Breast epithelium (tissue), 4 donors: ENCODE measurements at regions not wholly inside any gene's neighbourhood (a gene's known extent, or its start where the extent isn't known, plus 50 kb on each side); places are given as distances from the start of the nearest gene placed in this dataset.

ENCODE experiments used
- DNase-seq, 2 donors: peaks; one replicate each; pipeline ENCODE4 v3.0.0-alpha.2; 2019; ENCODE audit warnings: low spot score in 2 of 2
- H3K27ac ChIP-seq, 2 donors: fragments of 200-600 bp; sonication (generic) in 1 of 2; one replicate each; pipeline ENCODE4 v1.5.1; 2016 to 2019; ENCODE audit warnings: mild to moderate bottlenecking in 1 of 2
- H3K27me3 ChIP-seq, 2 donors: fragments of 200-600 bp; sonication (generic) in 1 of 2; one replicate each; pipeline versions ENCODE4 v1.5.1 to v1.6.0; 2017 to 2019; ENCODE audit warnings: control low read depth in 1 of 2, mild to moderate bottlenecking in 1 of 2
- H3K36me3 ChIP-seq: fragments of 200-600 bp; one replicate; pipeline ENCODE4 v1.5.1; 2019
- H3K4me1 ChIP-seq, 2 donors: fragments of 200-600 bp; sonication (generic); one replicate each; pipeline ENCODE4 v1.5.1; 2016 to 2019; ENCODE audit warnings: control low read depth in 1 of 2
- H3K4me3 ChIP-seq, 3 donors: fragments of 200-600 bp; sonication (generic); 1 replicate in 2 of 3; 2 replicates in 1 of 3; pipeline ENCODE4 v1.5.1; 2016 to 2019; ENCODE audit warnings: mild to moderate bottlenecking in 3 of 3, moderate library complexity in 2 of 3
- H3K9me3 ChIP-seq, 2 donors: fragments of 200-600 bp; sonication (generic) in 1 of 2; one replicate each; pipeline ENCODE4 v1.5.1; 2016 to 2019; ENCODE audit warnings: control low read depth in 1 of 2
- POLR2A ChIP-seq: fragments of 450-650 bp; IDR thresholded peaks from one replicate; pipeline ENCODE4 v1.6.1; 2016; ENCODE audit warnings: antibody characterized with exemption, mild to moderate bottlenecking, moderate library complexity
- POLR2AphosphoS5 ChIP-seq, 3 donors: sonication (generic); formaldehyde crosslinking; IDR thresholded peaks; one replicate each; pipeline ENCODE4 v1.6.1; 2017; ENCODE audit warnings: antibody characterized with exemption in 3 of 3
- intact Hi-C: fragments of 100-400 bp; cut with DNase I; formaldehyde crosslinking; loops from one replicate; pipeline ENCODE4 v1.15.1; 2023; ENCODE audit warnings: low total_unique reads
- TF ChIP-seq, protein P1 (sequence below), 3 donors: fragments of 450-650 bp; IDR thresholded peaks; one replicate each; pipeline ENCODE4 v1.5.1; 2016 to 2017; ENCODE audit warnings: antibody characterized with exemption in 3 of 3, mild to moderate bottlenecking in 3 of 3, moderate library complexity in 3 of 3

DNA sequence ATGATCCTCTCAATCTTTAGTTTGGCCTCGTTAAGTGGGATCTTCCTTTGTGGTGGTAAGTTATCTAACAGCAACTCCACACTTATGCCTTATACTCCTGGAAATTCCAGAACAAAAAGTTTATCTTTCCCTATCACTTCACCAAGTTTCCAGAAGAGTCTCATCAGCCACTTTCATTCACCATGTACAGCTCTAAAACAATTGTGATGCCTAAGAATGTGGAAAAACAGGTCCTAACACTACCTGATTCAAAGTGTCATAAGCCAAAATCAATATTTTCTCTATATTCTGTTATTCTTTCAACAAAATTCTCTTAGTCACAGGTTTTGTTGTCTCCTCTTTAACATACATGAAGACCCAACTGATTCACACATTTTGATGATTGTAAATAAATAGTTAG lies 342.4 kb upstream of the TYRP1 start:
- Histone ChIP-seq H3K27me3 (no peaks in the 10 kb centered on the region), H3K4me3 (no peak overlapping the region), H3K9me3 (no peaks in the 10 kb centered on the region), H3K36me3 (no peaks in the 10 kb centered on the region), H3K27ac (no peak overlapping the region), H3K4me1 (no peaks in the 10 kb centered on the region)
- TF ChIP-seq POLR2AphosphoS5 (IDR thresholded peaks at IDR 0.05) (no peak), POLR2A (no peak)
- TF ChIP-seq, protein P1, sequence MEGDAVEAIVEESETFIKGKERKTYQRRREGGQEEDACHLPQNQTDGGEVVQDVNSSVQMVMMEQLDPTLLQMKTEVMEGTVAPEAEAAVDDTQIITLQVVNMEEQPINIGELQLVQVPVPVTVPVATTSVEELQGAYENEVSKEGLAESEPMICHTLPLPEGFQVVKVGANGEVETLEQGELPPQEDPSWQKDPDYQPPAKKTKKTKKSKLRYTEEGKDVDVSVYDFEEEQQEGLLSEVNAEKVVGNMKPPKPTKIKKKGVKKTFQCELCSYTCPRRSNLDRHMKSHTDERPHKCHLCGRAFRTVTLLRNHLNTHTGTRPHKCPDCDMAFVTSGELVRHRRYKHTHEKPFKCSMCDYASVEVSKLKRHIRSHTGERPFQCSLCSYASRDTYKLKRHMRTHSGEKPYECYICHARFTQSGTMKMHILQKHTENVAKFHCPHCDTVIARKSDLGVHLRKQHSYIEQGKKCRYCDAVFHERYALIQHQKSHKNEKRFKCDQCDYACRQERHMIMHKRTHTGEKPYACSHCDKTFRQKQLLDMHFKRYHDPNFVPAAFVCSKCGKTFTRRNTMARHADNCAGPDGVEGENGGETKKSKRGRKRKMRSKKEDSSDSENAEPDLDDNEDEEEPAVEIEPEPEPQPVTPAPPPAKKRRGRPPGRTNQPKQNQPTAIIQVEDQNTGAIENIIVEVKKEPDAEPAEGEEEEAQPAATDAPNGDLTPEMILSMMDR (IDR thresholded peaks at IDR 0.05) = no peak
- intact Hi-C loops = loop anchor here (5.0 kb wide), 1 partner anchor 668 kb away; no protein-coding TSS in a partner anchor
- DNase-seq = no peak

DNA sequence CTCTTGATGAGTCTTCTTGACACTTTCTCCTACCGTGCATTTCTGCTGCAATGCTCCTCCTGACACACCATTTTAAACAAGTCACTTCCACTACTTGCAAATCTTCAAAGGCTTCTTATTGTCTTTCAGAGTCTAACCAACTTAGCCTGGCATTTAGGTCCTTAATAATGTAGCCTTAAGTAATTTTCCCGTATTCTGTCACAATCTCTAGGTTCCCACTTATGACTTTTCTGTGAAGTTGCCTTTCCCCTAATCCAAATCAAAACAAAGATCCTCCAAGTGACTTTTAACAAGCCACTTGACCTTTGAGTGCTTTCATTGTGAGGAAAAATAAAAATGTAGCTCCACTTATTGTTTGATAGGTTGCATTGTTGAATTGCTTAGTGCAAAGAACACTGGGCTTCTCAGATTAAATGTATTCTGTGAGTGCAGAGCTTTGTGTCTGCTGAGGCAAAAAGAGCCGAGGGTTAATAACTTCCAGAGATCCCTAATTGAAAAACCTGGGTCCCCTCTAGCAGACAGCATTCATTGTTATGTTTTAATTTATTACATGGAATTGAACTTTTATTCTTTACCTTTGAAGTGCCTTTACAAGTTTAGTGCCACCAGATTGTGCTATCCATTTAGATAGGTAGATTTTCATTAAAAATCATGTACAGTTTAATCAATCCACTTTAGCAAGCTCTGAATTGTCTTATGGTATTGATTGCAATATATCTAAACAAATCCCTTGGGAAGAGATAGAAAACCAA lies 341.7 kb upstream of the TYRP1 start:
- H3K27ac ChIP-seq = no peak overlapping the region
- DNase-seq = no peak
- H3K9me3 ChIP-seq = no peaks in the 10 kb centered on the region
- no peak overlapping the region for H3K4me3 ChIP-seq
- H3K4me1 ChIP-seq = no peaks in the 10 kb centered on the region
- intact Hi-C loops = loop anchor here (5.0 kb wide), 1 partner anchor 669 kb away; no protein-coding TSS in a partner anchor
- H3K36me3 ChIP-seq = no peaks in the 10 kb centered on the region
- no peak for TF ChIP-seq POLR2A
- TF ChIP-seq, protein P1 (IDR thresholded peaks at IDR 0.05) = no peak
- TF ChIP-seq POLR2AphosphoS5 (IDR thresholded peaks at IDR 0.05) = no peak
- no peaks in the 10 kb centered on the region for H3K27me3 ChIP-seq

DNA sequence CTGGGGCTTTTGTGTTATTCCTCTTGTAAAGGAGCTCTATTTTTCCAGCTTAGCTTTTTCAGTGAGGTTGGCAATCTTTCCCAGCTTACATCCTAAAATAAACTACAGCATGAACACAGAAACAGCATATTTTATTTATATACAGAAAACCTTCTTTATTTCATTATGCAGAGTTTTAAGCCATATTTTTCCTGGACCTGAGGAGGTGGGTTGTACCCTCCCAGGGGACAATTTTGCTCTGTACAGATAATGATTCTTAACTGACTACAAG lies 341.2 kb upstream of the TYRP1 start:
- TF ChIP-seq POLR2AphosphoS5 (IDR thresholded peaks at IDR 0.05) (no peak), POLR2A (no peak)
- TF ChIP-seq, protein P1 (IDR thresholded peaks at IDR 0.05) = no peak
- no peak for DNase-seq
- no peaks in the 10 kb centered on the region for H3K4me1 ChIP-seq
- intact Hi-C loops = loop anchor here (5.0 kb wide), 1 partner anchor 670 kb away; no protein-coding TSS in a partner anchor
- H3K27ac ChIP-seq = no peak overlapping the region
- H3K27me3 ChIP-seq = no peaks in the 10 kb centered on the region
- no peaks in the 10 kb centered on the region for H3K9me3 ChIP-seq
- no peaks in the 10 kb centered on the region for H3K36me3 ChIP-seq
- H3K4me3 ChIP-seq = no peak overlapping the region

DNA sequence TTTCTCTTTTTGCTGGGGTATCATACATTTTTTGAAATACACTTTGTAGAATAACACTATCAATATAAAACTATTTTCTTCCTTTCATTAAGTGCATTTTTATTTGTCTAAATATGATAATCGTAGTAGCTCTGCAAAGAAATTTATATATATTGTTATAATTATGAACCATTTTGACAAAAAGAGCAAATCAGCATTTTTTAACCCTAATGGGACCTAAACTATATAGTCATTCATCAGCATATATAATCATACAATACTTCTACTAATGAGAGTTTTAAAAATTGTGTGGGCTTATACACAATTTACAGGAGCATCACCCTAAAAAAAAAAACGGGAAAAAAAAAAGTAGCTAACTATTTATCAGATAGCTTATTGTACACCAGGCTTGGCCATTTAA lies 329.7 kb upstream of the TYRP1 start:
- peaks cover 2% of the 10 kb centered on the region for H3K36me3 ChIP-seq
- DNase-seq = no peak
- no peaks in the 10 kb centered on the region for H3K27me3 ChIP-seq
- no peak overlapping the region for H3K4me3 ChIP-seq
- H3K9me3 ChIP-seq = no peaks in the 10 kb centered on the region
- TF ChIP-seq, protein P1 (IDR thresholded peaks at IDR 0.05) = no peak
- TF ChIP-seq POLR2AphosphoS5 (IDR thresholded peaks at IDR 0.05) = no peak
- TF ChIP-seq POLR2A = no peak
- no peak overlapping the region for H3K27ac ChIP-seq
- H3K4me1 ChIP-seq = no peaks in the 10 kb centered on the region
- intact Hi-C loops = no loop called here

DNA sequence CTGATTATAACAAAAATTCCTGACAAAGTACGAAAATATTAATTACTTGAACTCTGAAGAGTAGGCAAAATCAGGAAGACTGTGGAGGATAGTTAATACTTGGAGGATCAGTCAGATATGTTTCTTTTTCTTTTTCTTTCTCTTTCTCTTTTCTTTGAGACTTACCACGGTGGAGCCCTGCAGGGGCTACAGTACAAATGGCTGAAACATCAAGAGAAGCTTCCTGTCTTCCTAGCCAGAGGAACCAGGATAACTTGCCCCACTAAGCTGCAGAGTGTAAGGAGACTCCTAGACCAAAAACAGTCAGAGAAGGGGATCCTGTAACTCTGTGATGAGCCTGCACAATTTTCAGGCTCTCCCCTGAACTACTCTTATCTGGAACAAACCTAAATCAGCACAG lies 324.6 kb upstream of the TYRP1 start:
- intact Hi-C loops = no loop called here
- no peak overlapping the region for H3K4me3 ChIP-seq
- H3K27ac ChIP-seq = no peak overlapping the region
- H3K36me3 ChIP-seq = peaks cover 2% of the 10 kb centered on the region
- H3K27me3 ChIP-seq = no peaks in the 10 kb centered on the region
- TF ChIP-seq, protein P1 (IDR thresholded peaks at IDR 0.05) = no peak
- TF ChIP-seq POLR2AphosphoS5 (IDR thresholded peaks at IDR 0.05) (no peak), POLR2A (no peak)
- DNase-seq = no peak
- no peaks in the 10 kb centered on the region for H3K9me3 ChIP-seq
- H3K4me1 ChIP-seq = no peaks in the 10 kb centered on the region
